HG02981 (cell line): ENCODE measurements at regions not wholly inside any gene's neighbourhood (a gene's known extent, or its start where the extent isn't known, plus 50 kb on each side); places are given as distances from the start of the nearest gene placed in this dataset.
"Not testable (repeated sequence)": the region's sequence is repeated elsewhere in the genome, so short reads cannot be mapped to it uniquely, and the experiment has no call there.

ENCODE experiments used
- ATAC-seq: cut with Tn5 transposase; IDR thresholded peaks from one replicate; pipeline ENCODE4 v1.9.1; 2021; ENCODE audit warnings: mild to moderate bottlenecking, moderate library complexity; ENCODE audit not compliant: unreplicated experiment

DNA sequence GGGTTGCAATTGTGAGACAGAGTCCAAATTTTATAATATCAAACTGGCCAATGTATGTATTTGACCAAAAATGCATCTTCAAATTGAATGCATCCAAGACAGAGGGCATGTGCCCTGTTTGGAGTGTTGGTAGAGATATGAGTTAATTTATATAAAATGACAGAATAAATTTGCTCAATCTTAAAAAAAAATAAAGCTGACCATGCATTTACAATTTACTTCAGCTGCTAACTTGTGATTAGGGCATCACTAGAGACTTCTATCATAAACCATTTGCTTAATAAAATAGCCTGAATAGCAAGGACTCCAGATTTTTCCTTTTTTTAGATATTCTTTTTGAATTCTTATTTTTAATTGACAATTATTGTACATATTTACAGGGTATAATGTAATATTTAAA lies 1345.8 kb downstream of the CDH11 start:
- no peak for ATAC-seq

DNA sequence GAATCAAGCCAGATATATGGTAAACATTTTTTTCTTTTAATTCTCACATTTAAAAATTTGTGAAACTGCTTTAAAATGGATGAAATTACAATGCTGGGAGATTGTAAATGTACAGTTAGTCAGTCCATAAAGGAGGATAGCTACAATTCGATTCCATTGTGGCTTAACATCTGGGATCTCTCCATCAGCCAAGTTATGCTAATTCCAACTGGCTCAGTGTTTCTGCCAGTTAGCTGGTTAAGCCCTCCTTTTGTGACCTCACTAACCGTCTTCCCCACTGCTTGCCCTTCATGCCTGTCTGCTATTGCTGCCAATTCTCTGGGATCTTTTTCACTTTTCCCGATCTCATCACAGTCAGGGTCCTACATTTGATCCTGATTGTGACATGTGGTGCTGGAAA lies 1347.6 kb downstream of the CDH11 start:
- ATAC-seq = no peak

DNA sequence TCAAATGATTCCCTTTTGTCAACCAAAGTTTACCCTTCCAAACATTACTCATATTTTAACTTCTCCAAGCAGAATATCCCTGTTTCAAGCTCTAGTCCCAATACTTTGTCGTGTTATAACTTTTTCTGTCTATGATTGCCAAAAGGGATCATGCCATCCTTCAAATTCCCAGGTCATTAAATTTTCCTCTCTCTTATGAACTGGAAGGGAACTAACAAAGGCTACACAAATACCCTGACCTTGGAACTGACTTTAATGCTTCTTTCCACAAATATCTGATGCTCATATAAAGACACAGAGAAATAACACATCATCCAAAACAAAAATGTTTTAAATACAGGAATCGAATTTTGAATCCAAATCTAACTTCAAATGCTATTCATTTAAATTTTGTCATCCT lies 1352.7 kb downstream of the CDH11 start:
- ATAC-seq = no peak

DNA sequence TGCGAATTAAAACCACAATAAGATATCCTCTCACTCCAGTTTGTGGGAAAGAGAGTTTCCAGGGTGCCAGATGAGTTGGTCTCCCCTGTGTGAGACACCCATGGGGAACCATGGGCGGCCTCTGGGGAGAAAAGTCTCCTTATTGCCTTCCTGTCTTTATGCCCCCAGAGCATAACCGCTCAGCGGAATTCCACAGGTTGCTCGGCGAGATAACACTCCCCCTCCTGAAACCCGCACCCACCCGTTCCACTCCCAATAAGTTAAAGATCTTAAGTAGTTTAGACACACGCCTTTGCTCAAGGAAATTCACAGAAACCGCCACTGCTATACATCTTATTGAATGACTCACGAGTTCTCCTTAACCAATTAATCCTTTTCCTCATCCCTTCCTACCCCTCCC lies 1361.6 kb downstream of the CDH11 start:
- not testable (repeated sequence) for ATAC-seq

DNA sequence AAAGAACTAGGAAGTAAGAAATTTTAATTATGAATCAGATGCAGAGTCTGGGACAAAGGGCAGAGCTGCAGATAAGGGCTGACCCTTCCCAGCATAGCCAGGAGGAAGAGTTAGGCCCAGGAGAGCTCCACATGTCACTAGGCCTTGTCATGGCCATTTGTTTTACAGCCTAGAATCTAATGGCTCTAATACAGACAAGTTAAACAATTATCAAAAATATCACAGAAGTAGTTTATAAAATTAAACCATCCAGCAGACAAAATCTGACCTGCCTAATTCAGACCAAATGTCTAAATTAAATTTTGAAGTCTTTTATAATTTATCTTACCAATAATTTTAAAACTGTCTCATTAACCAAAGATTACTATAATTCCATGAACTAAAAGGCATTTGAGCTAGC lies 1369.5 kb downstream of the CDH11 start:
- ATAC-seq = no peak

DNA sequence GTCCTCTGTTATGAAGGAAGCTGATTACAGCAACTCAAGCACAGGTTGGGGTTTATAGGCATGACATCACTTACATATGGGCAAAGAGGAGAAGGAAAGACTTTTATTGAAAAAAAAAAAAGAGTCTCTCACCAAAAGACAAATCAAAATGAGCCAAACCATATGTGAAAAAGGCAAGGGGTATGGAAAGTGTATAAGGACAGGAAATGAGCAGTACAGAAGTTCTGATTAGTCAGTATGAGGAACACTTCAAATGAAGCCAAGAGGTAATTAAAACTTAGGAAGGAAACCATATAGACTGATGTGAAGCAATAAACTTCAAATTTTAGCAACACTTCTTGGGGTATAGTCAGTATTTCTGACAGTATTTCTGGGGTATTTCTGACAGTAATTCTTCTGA lies 1372.6 kb downstream of the CDH11 start:
- ATAC-seq = no peak

DNA sequence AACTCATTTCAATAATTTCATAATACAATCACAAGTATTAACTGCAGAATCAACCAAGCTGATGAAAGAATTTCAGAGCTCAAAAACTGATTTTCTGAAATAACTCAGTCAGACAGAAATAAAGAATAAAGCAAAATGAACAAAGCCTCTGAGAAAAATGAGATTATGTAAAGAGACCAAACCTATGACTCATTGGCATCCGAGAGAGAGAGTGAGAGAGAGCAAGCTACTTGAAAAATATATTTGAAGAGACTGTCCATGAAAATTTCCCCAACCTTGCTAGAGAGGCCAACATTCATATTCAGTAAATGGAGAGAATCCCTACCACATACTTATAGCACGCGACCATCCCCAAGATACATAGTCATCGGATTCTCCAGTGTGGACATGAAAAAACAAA lies 1376.4 kb downstream of the CDH11 start:
- ATAC-seq = no peak

DNA sequence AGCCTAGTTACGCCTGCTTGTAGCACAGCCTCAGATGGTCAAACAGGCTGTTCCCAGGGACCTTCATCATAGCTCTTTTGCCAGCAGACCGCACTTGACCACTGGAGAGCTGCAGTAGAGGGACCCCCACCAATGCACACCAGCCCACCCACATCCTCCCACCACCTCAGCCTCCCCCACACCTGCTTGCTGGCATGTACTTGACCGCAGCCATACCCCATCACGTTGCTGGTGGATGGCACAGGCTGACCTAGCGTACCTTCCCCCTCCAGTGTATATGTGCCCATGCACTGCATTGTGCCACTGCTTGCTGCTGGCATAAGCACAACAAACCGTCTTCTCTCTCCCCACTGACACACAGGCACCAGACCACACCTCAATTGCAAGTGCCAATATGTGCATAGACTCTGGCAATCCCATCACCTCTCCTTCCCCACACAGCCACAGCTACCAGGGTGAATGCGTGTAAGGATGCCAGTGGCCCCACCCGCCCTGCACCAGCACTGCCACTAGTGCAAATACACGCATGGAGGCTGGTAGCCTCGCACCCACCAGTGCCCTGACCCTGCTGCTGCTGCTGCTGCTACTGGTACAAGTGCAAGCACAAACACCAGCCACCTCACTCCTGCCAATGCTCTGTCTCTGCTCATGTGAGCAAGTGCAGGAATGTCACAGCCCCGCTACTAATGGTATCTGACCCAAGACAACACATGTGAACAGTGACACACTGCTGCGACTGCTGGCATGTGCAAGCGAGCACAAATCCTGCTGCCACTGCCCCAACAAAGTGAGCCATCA lies 1377.6 kb downstream of the CDH11 start:
- ATAC-seq = no peak

DNA sequence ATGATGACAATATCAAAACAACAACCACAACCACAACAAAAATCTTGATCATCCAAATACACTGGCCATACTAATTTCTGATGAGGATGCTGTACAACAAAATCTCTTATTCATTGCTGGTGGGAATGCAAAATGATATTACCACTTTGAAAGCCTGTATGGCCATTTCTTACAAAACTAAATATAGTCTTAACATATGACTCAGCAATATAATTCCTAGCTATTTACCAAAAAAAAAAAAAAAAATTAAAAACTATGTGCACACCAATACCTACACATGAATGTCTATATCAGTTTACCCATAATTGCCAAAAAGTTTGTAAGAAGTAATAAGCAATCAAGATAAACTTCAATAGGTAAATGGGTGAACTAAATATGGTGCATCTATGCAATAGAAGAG lies 1379.7 kb downstream of the CDH11 start:
- no peak for ATAC-seq

DNA sequence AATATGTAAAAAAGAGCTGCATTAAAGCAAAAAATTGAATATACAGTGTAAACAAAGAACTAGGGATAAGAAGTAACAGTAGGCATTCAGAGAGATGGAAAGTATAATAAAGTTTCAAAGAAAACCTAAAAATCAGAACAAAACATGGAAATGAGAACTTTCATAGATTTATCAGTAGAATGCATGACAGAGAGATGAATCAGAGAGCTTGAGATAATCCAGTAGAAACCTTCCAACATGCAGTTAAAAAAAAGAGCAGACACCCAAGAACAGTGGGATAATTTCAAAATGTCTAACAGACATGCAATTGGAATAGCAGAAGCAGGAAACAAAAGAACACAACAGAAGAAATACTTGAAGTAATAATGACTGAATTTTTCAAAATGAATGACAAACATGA lies 1384.2 kb downstream of the CDH11 start:
- ATAC-seq = no peak

DNA sequence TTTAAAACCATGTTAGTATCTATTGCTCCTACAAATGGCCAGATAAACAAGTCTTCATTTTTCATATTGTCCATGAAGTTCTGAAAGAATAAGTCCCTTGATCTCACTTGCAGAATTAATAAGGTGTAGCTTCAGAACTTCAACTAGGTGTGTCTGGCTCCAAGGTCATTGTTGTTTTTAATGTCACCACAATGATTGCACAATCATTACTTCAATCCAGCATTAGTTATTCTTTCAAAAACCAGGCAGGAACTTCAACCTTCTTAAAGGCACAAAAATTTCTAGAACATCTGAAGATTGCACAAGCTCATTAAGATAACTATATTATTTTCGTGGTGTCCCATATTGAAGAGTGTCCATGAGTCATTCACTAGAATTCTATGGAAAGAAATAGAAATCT lies 1386.4 kb downstream of the CDH11 start:
- no peak for ATAC-seq

DNA sequence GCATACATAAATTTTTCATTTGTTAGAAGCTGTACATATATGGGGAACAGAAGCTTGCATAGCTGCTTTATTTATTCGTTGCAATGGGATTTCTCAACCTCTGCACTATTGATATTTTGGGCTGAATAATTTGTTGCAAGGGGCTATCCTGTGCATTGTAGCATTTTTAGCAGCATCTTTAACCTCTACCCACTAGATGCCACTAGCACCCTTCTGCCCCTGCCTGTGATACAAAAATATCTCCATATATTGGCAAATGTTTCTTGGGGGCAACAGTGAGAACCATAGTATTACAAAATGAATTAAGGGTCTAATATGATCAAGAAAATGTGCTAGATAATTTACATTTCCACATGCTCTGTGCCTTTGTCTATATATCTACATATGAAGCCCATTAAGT lies 1401.0 kb downstream of the CDH11 start:
- ATAC-seq = no peak

DNA sequence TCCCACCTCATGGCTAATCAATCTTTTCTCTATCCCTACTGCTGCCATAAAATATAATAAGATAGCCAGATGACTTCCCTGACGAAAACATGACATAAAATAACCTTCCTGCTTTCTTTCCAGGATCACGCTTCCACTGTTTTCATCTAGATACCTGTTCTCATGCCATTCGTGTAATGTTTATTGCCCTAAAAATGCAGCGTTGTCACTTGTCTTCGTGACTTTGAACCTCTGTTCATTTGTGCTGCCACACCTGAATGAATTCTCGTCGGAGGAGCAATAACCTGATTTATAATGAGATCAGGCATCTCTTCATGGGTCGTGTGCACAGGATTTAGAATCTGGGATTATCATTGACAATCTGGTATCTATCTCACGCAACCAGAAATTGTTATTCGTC lies 1401.9 kb downstream of the CDH11 start:
- ATAC-seq = no peak

DNA sequence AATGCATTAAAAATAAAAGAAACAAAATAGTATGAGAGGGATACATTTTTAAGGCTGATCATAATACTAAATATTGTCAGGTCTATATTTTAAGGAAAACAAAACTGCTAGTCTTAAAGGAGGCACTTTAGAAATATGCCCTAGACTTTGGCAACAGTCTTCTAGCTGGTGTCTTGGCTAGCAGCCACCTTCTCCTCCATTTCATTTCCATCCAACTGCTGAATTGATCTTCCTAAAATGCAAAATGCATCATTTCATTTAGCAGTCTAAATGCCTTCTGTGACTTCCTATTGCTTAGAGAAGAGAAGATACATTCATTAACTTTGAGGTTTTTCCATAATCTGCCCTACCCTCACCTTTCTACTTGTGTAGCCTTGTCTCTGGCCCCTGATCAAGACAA lies 1404.1 kb downstream of the CDH11 start:
- no peak for ATAC-seq

DNA sequence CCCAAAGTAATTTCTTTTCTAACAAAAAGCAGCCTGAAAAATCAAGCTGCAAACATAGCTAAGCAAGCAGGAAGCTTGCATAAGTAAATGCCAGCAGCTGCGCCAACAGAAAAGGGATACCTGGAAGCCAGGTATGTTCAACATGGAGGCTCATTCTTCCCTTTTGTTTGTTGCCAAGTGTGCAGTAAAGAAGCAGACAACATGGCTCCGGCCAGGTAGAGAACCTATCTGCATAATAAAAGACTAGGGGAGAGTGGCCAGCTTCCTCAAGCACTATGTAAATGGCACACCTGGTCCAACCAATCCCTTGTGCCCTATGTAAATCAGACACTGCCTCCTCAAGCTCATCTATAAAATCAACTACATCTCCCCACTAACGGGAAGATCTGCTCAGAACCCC lies 1407.0 kb downstream of the CDH11 start:
- ATAC-seq = no peak

DNA sequence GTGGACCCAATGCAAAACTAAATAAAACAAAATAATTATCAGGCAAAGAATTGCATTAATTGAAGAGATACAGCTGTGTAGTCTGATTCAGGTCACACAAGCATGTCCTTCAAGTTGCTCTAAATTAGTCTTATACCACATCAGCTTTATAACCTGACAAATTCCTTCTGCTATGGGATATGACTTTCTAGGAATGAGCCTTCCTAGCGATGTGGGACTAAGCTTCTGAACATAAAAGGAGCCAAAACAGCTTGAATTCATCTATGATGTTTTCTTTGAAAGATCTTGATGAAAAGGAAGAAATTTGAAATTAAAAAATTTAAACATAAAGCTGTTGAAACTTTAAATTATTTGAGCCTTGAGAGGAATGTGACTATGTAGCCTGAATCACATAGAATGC lies 1409.1 kb downstream of the CDH11 start:
- ATAC-seq = no peak

DNA sequence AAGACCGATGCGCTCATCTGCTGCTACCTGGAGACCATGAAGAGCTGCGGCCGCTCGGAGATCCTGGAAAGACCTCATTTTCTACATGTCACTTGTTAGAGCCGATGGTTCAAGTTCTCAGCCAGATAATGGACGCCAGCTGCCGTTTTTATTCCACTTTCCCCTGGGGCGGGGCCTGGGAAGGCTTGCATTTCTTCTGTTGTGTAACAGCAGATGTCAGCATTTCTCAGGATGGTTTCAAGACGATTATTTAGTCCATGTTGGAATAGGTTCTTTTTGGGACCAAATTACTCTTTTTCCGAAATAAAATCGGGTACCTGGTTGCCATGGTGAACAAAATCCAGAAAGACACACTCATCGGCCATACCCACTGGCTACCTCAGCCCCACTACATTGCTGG lies 1418.3 kb downstream of the CDH11 start:
- no peak for ATAC-seq

DNA sequence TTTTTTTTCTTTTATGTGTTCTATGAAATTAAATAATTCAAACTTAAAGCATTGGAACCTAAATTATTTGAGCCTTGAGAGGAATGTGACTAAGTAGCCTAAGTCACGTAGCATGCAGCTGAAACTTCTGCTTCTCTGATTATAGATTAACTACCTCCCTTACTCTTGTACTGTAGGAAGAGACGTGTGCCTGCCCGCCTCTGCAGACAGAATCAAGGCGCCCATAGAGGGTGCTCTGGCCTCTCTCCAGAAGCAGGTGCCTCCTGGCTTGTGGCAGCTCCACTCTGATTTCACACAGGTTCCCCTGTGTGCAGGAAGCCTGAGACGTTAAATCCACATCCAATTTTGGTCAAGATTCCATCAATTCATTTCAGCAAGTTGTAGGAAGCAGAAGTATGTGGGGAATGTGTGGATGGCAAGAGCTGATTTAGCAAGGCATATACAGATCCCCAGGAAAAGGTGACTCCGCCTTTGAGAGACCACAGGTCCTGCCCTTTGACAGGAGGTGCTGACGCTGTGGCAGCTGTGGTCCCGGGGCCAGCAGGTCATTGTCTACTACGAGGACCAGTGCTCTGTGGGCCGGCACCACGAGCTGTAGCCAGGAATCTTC lies 1418.8 kb downstream of the CDH11 start:
- ATAC-seq = no peak

DNA sequence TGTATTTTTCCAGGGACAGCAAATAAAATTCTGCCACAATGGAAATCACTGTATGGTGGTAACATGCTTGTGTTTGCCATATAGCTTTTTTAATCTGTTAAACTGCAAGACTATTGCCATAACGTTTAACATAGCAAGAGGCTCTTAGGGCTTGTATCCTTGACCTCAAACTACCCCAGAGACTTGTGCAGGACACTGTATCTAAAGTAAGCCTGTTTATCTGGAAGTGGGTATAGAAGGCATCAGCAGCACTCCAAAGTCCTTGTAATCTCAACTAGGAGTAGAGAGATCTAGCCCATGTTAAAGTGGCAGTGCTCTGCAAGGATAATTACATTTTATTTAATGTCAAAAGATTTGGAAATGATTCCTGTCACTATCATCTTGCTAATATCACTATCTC lies 1424.1 kb downstream of the CDH11 start:
- ATAC-seq = no peak

DNA sequence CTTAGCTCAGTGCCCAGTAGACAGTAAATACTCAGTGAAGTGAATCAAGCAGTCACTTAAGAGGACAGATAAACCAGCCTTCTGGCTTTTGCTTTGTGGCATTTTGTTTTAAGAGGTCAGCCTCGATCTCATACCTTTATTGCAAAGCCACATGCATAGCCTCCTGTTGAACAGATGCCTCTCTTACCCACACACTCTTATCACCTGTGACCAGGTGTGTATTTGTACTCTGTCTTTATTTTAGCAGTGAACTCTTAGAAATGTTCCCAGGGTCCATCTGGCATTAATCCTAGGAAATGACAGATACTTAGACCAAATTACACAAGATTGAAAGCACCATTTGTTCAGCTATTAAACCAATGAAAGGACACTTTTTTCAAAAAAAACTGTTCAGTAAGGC lies 1426.5 kb downstream of the CDH11 start:
- no peak for ATAC-seq

DNA sequence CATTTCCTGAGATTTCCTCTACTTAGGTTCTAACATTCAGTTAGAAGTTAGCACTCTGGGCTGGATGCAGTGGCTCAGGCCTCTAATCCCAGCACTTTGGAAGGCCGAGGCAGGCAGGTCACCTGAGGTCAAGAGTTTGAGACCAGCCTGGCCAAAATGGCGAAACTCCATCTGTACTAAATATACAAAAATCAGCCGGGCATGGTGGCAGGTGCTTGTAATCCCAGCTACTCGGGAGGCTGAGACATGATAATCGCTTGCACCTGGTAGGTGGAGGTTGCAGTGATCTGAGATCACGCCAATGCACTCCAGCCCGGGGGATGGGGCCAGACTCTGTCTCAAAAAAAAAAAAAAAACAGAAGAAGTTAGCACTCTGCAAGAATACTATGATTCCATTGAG lies 1430.9 kb downstream of the CDH11 start:
- ATAC-seq = no peak

DNA sequence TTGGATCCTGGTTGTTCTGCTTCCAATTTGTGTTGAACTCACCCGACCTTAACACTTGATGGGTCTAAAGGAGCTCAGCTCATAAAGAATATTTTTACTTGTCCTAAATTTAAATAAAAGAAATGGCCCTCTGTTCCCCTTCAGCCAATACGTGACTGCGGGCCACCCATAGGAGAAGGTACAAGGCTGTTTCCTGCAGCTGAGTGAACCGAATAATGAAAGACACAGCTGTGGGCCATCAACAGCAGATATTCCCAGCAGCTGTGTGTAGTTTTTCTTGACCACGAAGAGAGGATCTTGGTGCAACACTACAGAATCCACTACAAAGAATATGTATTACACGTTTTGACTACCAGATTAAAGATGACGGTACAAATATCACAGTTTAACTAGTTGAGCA lies 1431.6 kb downstream of the CDH11 start:
- no peak for ATAC-seq

DNA sequence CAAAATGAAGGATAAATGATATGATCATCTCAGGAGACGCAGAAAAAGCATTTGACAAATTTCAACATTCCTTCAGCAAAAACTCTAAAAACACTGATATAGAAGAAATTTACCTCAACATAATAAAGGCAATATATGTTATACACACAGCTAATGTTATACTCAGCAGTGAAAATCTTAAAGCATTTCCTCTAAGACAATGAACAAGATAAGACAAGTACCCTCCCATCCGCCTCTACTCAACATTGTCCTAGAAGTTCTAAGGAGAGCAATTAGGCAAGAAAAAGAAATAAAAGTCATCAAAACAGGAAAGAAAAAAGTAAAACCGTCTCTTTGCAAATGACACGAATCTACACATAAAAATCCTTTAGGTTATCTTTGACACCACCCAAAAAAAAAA lies 1432.8 kb downstream of the CDH11 start:
- no peak for ATAC-seq
